HG02623 (cell line): ENCODE measurements at regions not wholly inside any gene's neighbourhood (a gene's known extent, or its start where the extent isn't known, plus 50 kb on each side); places are given as distances from the start of the nearest gene placed in this dataset.
"Not testable (repeated sequence)": the region's sequence is repeated elsewhere in the genome, so short reads cannot be mapped to it uniquely, and the experiment has no call there.

Source experiments
- ATAC-seq: cut with Tn5 transposase; IDR thresholded peaks from one replicate; pipeline ENCODE4 v1.9.1; 2021; ENCODE audit warnings: moderate library complexity; ENCODE audit not compliant: unreplicated experiment

GRCh38 chr6:115310156-115310555 lies 750.5 kb downstream of the FRK start:
- no peak for ATAC-seq

GRCh38 chr6:115302731-115303130 lies 758.0 kb downstream of the FRK start:
- no peak for ATAC-seq

- ATAC-seq: no peak
These were observed 773.2 kb downstream of the FRK start for GRCh38 chr6:115287467-115287866.

- ATAC-seq: no peak
These were observed 783.7 kb downstream of the FRK start for GRCh38 chr6:115276881-115277565.

- ATAC-seq: no peak
These were observed 788.4 kb downstream of the FRK start for GRCh38 chr6:115272311-115272710.

- ATAC-seq: no peak
These were observed 789.3 kb downstream of the FRK start for GRCh38 chr6:115271434-115271833.

- ATAC-seq: no peak
These were observed 789.7 kb downstream of the FRK start for GRCh38 chr6:115270953-115271352.

- ATAC-seq: no peak
These were observed 819.3 kb downstream of the FRK start for GRCh38 chr6:115241373-115241772.

GRCh38 chr6:115221198-115221597 lies 839.5 kb downstream of the FRK start:
- no peak for ATAC-seq

GRCh38 chr6:115220551-115221159 lies 840.0 kb downstream of the FRK start:
- ATAC-seq: no peak

GRCh38 chr6:115219645-115220044 lies 841.0 kb downstream of the FRK start:
- no peak for ATAC-seq

- no peak for ATAC-seq
These were observed 843.9 kb downstream of the FRK start for GRCh38 chr6:115216835-115217234.

GRCh38 chr6:115214283-115214682 lies 846.4 kb downstream of the FRK start:
- ATAC-seq: no peak

- no peak for ATAC-seq
These were observed 857.3 kb downstream of the FRK start for GRCh38 chr6:115203381-115203780.

- no peak for ATAC-seq
These were observed 852.3 kb upstream of the HS3ST5 start for GRCh38 chr6:115194981-115195638.

GRCh38 chr6:115191989-115192388 lies 849.2 kb upstream of the HS3ST5 start:
- no peak for ATAC-seq

- no peak for ATAC-seq
These were observed 847.7 kb upstream of the HS3ST5 start for GRCh38 chr6:115190534-115190933.

- ATAC-seq: not testable (repeated sequence)
These were observed 832.6 kb upstream of the HS3ST5 start for GRCh38 chr6:115175456-115175855.

- not testable (repeated sequence) for ATAC-seq
These were observed 823.1 kb upstream of the HS3ST5 start for GRCh38 chr6:115165912-115166311.

GRCh38 chr6:115159733-115160132 lies 816.9 kb upstream of the HS3ST5 start:
- no peak for ATAC-seq

- no peak for ATAC-seq
These were observed 795.1 kb upstream of the HS3ST5 start for GRCh38 chr6:115137910-115138309.

GRCh38 chr6:115133790-115134189 lies 791.0 kb upstream of the HS3ST5 start:
- no peak for ATAC-seq
